HL-60 (cell line): ENCODE measurements at regions not wholly inside any gene's neighbourhood (a gene's known extent, or its start where the extent isn't known, plus 50 kb on each side); places are given as distances from the start of the nearest gene placed in this dataset.

Source experiments
- DNase-seq, 2 experiments: peaks; one replicate each; pipeline ENCODE4 v3.0.0-alpha.2; 2010 to 2020; ENCODE audit warnings: low read depth in 1 of 2, low spot score in 1 of 2
- H3K27ac ChIP-seq: fragments of 250-450 bp; sonication (Bioruptor Pico); replicated peaks from 2 replicates; pipeline ENCODE4 v1.5.1; 2020; ENCODE audit warnings: mild to moderate bottlenecking, moderate library complexity
- H3K27me3 ChIP-seq: fragments of 250-450 bp; sonication (Bioruptor Pico); 2 replicates; pipeline ENCODE4 v1.5.1; 2021; ENCODE audit warnings: mild to moderate bottlenecking, moderate library complexity; ENCODE audit not compliant: insufficient read depth, poor library complexity, severe bottlenecking
- H3K4me3 ChIP-seq: replicated peaks from 2 replicates; pipeline ENCODE4 v1.5.1; 2011; ENCODE audit warnings: mild to moderate bottlenecking, control low read depth, low read length; ENCODE audit not compliant: insufficient read depth
- CTCF ChIP-seq: IDR thresholded peaks from one replicate; pipeline ENCODE4 v1.5.1; 2011; ENCODE audit warnings: low read length, control low read depth, inconsistent platforms; ENCODE audit not compliant: insufficient read depth
- GABPA ChIP-seq: IDR thresholded peaks from 2 replicates; pipeline ENCODE4 v1.6.1; 2012; ENCODE audit warnings: low read depth
- POLR2AphosphoS5 ChIP-seq: IDR thresholded peaks from 2 replicates; pipeline ENCODE4 v1.6.1; 2012; ENCODE audit warnings: low read depth
- REST ChIP-seq: IDR thresholded peaks from 2 replicates; pipeline ENCODE4 v1.6.1; 2012; ENCODE audit warnings: low read depth; ENCODE audit not compliant: insufficient replicate concordance
- SPI1 ChIP-seq: IDR thresholded peaks from 2 replicates; pipeline ENCODE4 v1.6.1; 2012; ENCODE audit warnings: low read depth, mild to moderate bottlenecking, borderline replicate concordance

GRCh38 chr10:56646329-56647111, 285.5 kb upstream of the ZWINT start:
- no peak overlapping the region for H3K27ac ChIP-seq
- TF ChIP-seq REST (no peak), POLR2AphosphoS5 (no peak), GABPA (no peak), SPI1 (no peak), CTCF (no peak)
- H3K4me3 ChIP-seq = no peak overlapping the region
- no peak for DNase-seq
- no peaks in the 10 kb centered on the region for H3K27me3 ChIP-seq

- Histone ChIP-seq H3K27ac (no peak overlapping the region), H3K4me3 (no peak overlapping the region), H3K27me3 (no peaks in the 10 kb centered on the region)
- no peak for DNase-seq
- TF ChIP-seq POLR2AphosphoS5 = no peak
- TF ChIP-seq SPI1 = no peak
- no peak for TF ChIP-seq GABPA
- TF ChIP-seq REST = no peak
- no peak for TF ChIP-seq CTCF
These were observed 272.9 kb upstream of the ZWINT start for GRCh38 chr10:56633876-56634452.

GRCh38 chr10:56632537-56632936, 271.5 kb upstream of the ZWINT start:
- no peak for DNase-seq
- TF ChIP-seq CTCF (no peak), GABPA (no peak), POLR2AphosphoS5 (no peak), SPI1 (no peak), REST (no peak)
- Histone ChIP-seq H3K4me3 (no peak overlapping the region), H3K27ac (no peak overlapping the region), H3K27me3 (no peaks in the 10 kb centered on the region)
